Small intestine (tissue), 7 donors: ENCODE measurements at regions not wholly inside any gene's neighbourhood (a gene's known extent, or its start where the extent isn't known, plus 50 kb on each side); places are given as distances from the start of the nearest gene placed in this dataset.

Source experiments
- DNase-seq, 2 donors: peaks; one replicate each; pipeline versions ENCODE4 v3.0.0 to v3.0.0-alpha.2; 2013
- FAIRE-seq: peaks from 2 replicates; lab custom pipeline; 2012; peaks lifted over from hg19 to GRCh38; lab: Jason Lieb, UNC
- H3K27ac ChIP-seq, 3 donors: one replicate each; pipeline ENCODE4 v1.5.1; 2013; ENCODE audit warnings: low read length in 2 of 3, mild to moderate bottlenecking in 2 of 3, control low read depth in 1 of 3, inconsistent platforms in 1 of 3, low read depth in 1 of 3, moderate library complexity in 1 of 3
- H3K27me3 ChIP-seq, 3 donors: one replicate each; pipeline ENCODE4 v1.6.1; 2013; ENCODE audit warnings: low read length in 3 of 3, inconsistent platforms in 1 of 3; ENCODE audit not compliant: control insufficient read depth in 3 of 3, insufficient read depth in 3 of 3
- H3K36me3 ChIP-seq, 3 donors: one replicate each; pipeline ENCODE4 v1.6.1; 2013; ENCODE audit warnings: low read length in 3 of 3, inconsistent platforms in 1 of 3, low read depth in 1 of 3, mild to moderate bottlenecking in 1 of 3, moderate library complexity in 1 of 3; ENCODE audit not compliant: control insufficient read depth in 3 of 3, insufficient read depth in 2 of 3
- H3K4me1 ChIP-seq, 3 donors: one replicate each; pipeline ENCODE4 v1.6.1; 2013; ENCODE audit warnings: low read length in 2 of 3, inconsistent platforms in 1 of 3, low read depth in 1 of 3, mild to moderate bottlenecking in 1 of 3, moderate library complexity in 1 of 3; ENCODE audit not compliant: control insufficient read depth in 3 of 3, insufficient read depth in 2 of 3
- H3K4me3 ChIP-seq, 3 donors: one replicate each; pipeline ENCODE4 v1.5.1; 2013; ENCODE audit warnings: low read length in 3 of 3, control low read depth in 1 of 3, inconsistent platforms in 1 of 3, low read depth in 1 of 3, mild to moderate bottlenecking in 1 of 3, moderate library complexity in 1 of 3
- H3K9me3 ChIP-seq, 2 donors: one replicate each; pipeline ENCODE4 v1.6.1; 2013; ENCODE audit warnings: low read depth in 1 of 2, low read length in 1 of 2; ENCODE audit not compliant: control insufficient read depth in 2 of 2, insufficient read depth in 1 of 2
- WGBS, 3 donors: extraction: QIAGEN DNeasy Blood & Tissue Kit; methylation state at CpG; one replicate each; pipeline ENCODE4 v1.1.7; 2013; 5-methylcytosine and 5-hydroxymethylcytosine counted together
- donor health status: healthy with polysubstance abuse.
- donor health status: control.
- donor health status: control.
- donor health status: Bipolar disorder and iron deficiency.
- donor health status: healthy.

GRCh38 chr11:45028911-45029682 lies 78.4 kb upstream of the TP53I11 start:
- Histone ChIP-seq H3K4me3 (no peak overlapping the region), H3K27ac (no peak overlapping the region), H3K27me3 (peaks cover 0 to 6% (median 0%) of the 10 kb centered on the region in 3 donors), H3K36me3 (no peaks in the 10 kb centered on the region), H3K4me1 (peaks cover 0 to 4% (median 0%) of the 10 kb centered on the region in 3 donors), H3K9me3 (no peaks in the 10 kb centered on the region)
- no peak for DNase-seq
- 83 to 88% (median 85%) methylated on average over 13 of the region's 13 CpGs for WGBS, 3 donors
- no peak for FAIRE-seq

GRCh38 chr11:45030778-45031177 lies 80.1 kb upstream of the TP53I11 start:
- H3K9me3 ChIP-seq: no peaks in the 10 kb centered on the region
- no peaks in the 10 kb centered on the region for H3K36me3 ChIP-seq
- no peak overlapping the region for H3K4me3 ChIP-seq
- H3K27me3 ChIP-seq: peaks cover 0 to 12% (median 0%) of the 10 kb centered on the region in 3 donors
- no peak overlapping the region for H3K27ac ChIP-seq
- peaks cover 0 to 1% (median 0%) of the 10 kb centered on the region in 3 donors for H3K4me1 ChIP-seq
- WGBS, 3 donors: 73 to 80% (median 78%) methylated on average over 6 of the region's 6 CpGs
- FAIRE-seq: no peak
- no peak for DNase-seq

DNA sequence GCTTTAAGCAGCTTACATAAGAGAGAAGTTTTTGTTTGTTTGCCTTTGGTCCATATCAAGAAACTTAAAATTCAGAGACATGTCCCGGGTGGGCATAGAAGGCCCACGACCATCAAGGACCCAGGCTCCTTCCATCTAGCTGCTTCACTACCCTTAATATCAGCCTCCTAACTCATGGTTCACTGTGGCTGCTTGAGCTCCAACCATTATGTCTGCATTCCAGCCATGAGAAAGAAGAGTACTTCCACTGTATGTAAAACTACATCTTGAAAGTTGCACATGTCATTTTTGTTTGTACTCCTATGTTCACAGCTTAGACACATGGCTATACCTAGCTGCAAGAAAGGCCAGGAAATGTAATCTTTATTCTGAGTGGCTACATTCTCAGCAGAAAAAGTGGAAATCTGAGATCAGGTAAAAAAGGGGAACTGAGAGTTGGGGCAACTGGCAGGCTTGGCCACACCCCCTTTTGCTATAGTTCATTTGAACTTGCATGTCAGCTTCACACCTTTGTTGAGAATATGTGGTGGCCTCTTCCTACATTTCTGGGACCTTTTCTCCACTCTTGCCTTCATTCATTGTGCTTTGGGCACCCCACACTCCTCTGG lies 81.3 kb upstream of the TP53I11 start:
- DNase-seq (no peak), FAIRE-seq (no peak)
- Histone ChIP-seq H3K4me1 (no peaks in the 10 kb centered on the region), H3K27ac (no peak overlapping the region), H3K9me3 (no peaks in the 10 kb centered on the region), H3K27me3 (peaks cover 0 to 16% (median 0%) of the 10 kb centered on the region in 3 donors), H3K36me3 (no peaks in the 10 kb centered on the region), H3K4me3 (no peak overlapping the region)
- WGBS, 3 donors: 89 to 97% (median 93%) methylated on average over 2 of the region's 2 CpGs

GRCh38 chr11:45035413-45035812 lies 84.7 kb upstream of the TP53I11 start:
- peaks cover 0 to 16% (median 0%) of the 10 kb centered on the region in 3 donors for H3K27me3 ChIP-seq
- no peak for FAIRE-seq
- DNase-seq: no peak
- H3K27ac ChIP-seq: no peak overlapping the region
- H3K9me3 ChIP-seq: peaks cover 0 to 13% of the 10 kb centered on the region in 2 donors
- whole genome bisulfite sequencing, 3 donors: 85 to 90% (median 90%) methylated on average over 4 of the region's 4 CpGs
- H3K4me3 ChIP-seq: no peak overlapping the region
- no peaks in the 10 kb centered on the region for H3K4me1 ChIP-seq
- no peaks in the 10 kb centered on the region for H3K36me3 ChIP-seq

DNA sequence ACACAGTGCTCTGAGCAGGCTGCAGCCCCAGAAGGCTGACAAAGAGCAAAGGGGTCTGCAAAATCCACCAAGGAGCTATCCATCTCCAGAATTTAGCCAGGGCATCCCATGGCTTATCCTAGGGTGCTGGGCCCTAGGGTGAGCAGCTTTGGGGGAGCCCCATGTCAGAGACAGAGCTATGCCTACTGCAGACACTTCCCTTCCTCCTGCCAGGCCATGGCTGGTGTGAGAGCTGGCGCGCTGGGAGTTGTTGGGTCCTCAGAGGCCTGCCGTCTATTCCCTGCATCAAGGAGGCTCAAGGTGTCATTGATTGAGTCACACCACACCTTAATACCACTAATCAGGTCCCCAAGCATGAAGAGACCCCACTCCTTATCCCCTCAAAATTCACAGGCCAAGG lies 85.3 kb upstream of the TP53I11 start:
- 90 to 96% (median 90%) methylated on average over 3 of the region's 3 CpGs for WGBS, 3 donors
- Histone ChIP-seq H3K4me3 (no peak overlapping the region), H3K27ac (no peak overlapping the region), H3K27me3 (peaks cover 0 to 19% (median 0%) of the 10 kb centered on the region in 3 donors), H3K36me3 (no peaks in the 10 kb centered on the region), H3K4me1 (no peaks in the 10 kb centered on the region), H3K9me3 (peaks cover 0 to 13% of the 10 kb centered on the region in 2 donors)
- FAIRE-seq (no peak), DNase-seq (no peak)

- Histone ChIP-seq H3K9me3 (peaks cover 0 to 13% of the 10 kb centered on the region in 2 donors), H3K27ac (no peak overlapping the region), H3K4me3 (no peak overlapping the region), H3K4me1 (no peaks in the 10 kb centered on the region), H3K36me3 (no peaks in the 10 kb centered on the region), H3K27me3 (peaks cover 0 to 19% (median 0%) of the 10 kb centered on the region in 3 donors)
- FAIRE-seq (no peak), DNase-seq (no peak)
- WGBS, 3 donors: 69 to 71% (median 70%) methylated on average over 6 of the region's 6 CpGs
These were observed 86.0 kb upstream of the TP53I11 start for GRCh38 chr11:45036733-45037132.

- Histone ChIP-seq H3K27me3 (peaks cover 0 to 14% (median 0%) of the 10 kb centered on the region in 3 donors), H3K4me1 (no peaks in the 10 kb centered on the region), H3K9me3 (peaks cover 0 to 13% of the 10 kb centered on the region in 2 donors), H3K4me3 (no peak overlapping the region), H3K36me3 (no peaks in the 10 kb centered on the region), H3K27ac (no peak overlapping the region)
- DNase-seq (no peak), FAIRE-seq (no peak)
These were observed 86.8 kb upstream of the TP53I11 start for GRCh38 chr11:45037434-45038005.

GRCh38 chr11:45038923-45039322 lies 88.2 kb upstream of the TP53I11 start:
- peaks cover 0 to 14% (median 0%) of the 10 kb centered on the region in 3 donors for H3K27me3 ChIP-seq
- H3K4me3 ChIP-seq: no peak overlapping the region
- H3K27ac ChIP-seq: no peak overlapping the region
- WGBS, 3 donors: 88 to 98% (median 95%) methylated on average over 1 of the region's 1 CpG
- DNase-seq (no peak), FAIRE-seq (no peak)
- no peaks in the 10 kb centered on the region for H3K4me1 ChIP-seq
- no peaks in the 10 kb centered on the region for H3K36me3 ChIP-seq
- H3K9me3 ChIP-seq: peaks cover 0 to 13% of the 10 kb centered on the region in 2 donors
